Activated effector memory CD4-positive, alpha-beta T cell treated with Interleukin-2 at 50 U/mL for 16 hours (primary cell): ENCODE measurements at regions not wholly inside any gene's neighbourhood (a gene's known extent, or its start where the extent isn't known, plus 50 kb on each side); places are given as distances from the start of the nearest gene placed in this dataset.
"Not testable (repeated sequence)": the region's sequence is repeated elsewhere in the genome, so short reads cannot be mapped to it uniquely, and the experiment has no call there.

Experiments
- DNase-seq: peaks from one replicate; pipeline ENCODE4 v3.0.0-alpha.2; 2020

DNA sequence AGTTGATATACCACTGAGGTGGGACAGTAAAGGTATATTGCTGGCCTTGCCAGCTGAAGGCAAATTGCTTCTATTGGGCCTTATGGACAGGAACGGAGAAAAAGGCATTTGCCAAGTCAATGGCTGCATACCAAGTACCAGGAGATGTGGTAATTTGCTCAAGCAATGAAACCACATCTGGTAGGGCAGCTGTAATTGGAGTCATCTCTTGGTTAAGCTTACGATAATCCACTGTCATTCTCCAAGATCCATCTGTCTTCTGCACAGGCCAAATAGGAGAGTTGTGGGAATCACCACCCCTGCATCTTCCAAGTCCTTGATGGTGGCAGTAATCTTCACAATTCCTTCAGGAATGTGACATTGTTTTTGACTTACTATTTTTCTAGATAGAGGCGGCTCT, 350.7 kb upstream of the ADAMTS5 start:
- not testable (repeated sequence) for DNase-seq

DNA sequence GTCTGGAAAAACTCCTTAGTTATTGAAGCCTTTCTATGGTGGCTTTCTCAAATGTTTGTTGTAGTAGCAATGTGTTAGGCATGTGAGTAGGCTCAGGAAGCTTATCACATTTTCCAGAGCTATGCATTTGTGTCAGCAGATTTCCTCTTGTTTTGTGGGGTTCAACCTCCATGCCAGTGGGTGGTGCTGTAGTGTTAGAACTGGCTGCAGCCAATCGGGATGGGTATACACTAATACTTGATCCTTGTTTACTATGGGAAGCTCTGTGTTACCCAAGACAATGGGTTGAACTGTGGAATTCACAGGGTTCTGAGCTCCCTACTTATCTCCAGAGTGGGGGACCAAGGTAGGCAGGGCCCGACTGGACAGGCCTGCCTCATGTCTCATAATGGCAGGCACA, 348.5 kb upstream of the ADAMTS5 start:
- no peak for DNase-seq

DNA sequence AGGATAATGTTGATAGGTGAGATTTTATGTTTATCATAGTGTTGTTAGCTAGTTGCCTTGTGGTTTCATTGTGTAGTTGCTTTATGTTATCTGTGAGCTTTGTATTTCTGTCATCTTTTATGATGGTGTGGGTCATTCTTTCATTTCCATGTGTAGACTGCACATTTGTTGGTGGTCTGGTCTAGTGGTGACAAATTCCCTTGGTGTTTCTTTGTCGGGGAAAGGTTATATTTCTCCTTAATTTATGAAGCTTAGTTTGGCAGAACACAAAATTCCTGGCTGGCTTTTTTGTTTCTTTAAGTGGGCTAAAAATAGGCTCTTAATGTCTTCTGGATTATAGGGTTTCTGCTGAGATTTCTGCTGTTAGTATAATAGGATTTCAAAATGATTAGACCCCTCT, 347.2 kb upstream of the ADAMTS5 start:
- DNase-seq, result no peak

DNA sequence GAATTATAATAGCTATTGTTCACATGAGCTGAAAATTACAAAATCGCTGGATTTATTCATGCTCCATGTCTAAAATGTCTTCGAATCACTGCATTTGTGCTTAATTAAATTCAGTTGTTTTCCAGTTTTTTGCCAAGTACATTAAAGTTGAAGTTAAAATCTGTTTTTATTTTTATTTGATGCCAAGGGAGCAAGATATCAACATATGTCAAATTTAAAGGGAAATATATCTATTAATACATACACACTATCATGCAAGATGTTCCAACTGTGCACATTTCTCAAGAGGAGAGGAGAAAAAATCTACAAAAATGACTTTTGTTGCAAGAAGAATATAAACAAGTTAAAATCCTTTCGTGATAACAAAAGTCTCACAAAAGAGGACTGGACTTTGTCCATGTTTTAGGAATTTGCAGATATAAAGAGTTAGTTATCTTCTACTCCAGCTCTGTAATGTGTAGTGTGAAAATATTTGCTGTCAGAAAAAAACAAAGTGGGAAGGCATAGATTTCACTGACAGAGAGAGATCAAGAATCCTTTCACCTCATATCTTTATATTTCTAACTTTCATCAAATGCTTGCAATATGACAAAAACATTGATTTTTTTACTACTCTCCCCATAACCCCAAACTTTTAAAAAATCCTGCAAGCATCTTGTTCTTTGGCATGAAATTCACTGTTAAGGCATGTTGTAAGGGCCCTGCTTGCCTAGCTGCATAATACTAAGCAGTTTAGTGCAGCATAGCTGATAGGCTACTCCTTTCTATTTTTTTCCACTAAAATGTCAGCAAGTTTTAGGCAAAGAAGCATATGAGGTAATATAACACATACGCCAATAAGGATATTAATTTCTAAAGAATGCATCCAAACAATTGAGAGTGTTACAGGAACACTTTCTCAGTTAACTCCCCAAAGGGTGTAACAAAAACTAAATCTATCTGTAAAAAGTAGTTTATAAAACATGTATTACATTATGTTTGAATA, 340.2 kb upstream of the ADAMTS5 start:
- no peak for DNase-seq

DNA sequence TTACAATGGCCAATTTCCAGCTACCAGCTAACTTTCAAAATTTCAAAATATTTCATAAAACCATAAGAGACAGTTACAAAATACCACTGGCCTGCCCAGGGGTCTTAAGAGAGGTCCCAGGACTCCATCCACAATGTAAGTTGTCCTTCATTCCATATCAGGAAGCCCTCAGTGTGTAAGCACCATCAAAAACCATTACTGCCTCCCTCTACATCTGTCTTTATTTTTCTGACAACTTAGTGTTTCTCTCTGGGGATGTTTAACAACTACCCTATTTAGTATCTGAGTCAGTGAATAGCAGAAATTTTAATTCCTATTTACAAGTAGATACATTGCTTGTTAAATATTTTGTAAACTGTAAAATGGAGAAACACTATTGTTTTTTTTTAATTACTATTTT, 339.3 kb upstream of the ADAMTS5 start:
- DNase-seq, result no peak

DNA sequence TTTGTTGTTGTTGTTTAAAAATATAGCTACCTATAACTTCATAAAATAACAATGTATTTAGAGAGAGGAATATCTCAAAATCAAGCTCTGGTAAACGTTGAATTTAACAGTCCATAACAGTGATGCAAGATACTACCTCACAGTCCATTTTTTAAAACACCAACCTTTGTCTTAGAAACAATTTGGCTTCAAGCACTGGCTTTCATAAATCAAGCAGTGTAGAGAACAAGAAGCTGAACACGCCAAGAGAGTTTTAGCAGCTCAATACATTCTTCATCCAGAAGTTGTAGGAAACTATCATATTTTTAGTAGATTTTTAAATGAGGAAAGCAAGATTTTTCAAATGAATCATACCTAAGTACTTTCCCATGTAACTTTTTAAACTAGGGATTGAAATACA, 334.3 kb upstream of the ADAMTS5 start:
- DNase-seq, result no peak

DNA sequence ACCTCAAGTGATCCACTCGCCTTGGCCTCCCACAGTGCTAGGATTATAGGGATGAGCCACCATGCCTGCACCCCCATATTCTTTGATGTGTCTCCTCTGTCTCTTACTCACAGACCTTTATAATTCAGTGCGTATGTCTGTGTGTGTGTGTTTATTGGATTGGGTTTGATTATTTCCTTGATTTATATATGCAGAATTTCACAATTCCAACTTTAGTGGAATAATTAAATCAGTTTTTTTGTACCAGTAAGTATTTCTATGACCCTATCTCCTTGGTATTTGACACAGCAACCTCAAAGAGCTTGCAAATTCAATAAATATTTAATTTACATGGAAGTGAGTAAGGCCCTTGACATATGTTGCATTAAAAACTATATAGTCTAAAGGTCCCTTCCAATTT, 333.9 kb upstream of the ADAMTS5 start:
- DNase-seq, result no peak

DNA sequence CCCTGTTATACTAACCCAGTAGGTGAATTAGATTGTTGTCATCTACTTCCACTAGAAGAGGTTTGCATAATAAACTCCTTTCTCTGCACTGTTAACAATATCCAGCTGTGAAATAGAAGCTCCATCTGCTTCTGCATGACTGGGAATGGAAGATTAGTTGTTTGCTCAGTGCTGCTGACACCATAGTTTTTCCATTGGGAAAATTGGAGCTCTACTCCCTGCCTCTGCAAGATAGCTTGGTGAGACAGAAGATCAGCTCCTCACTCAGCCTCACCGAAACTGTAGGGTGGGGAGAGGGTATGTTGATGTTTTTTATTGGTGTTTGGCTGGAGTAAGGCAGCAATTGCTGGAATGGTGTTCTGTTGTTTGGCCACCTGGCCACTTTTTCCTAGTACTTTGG, 331.6 kb upstream of the ADAMTS5 start:
- DNase-seq, result no peak

DNA sequence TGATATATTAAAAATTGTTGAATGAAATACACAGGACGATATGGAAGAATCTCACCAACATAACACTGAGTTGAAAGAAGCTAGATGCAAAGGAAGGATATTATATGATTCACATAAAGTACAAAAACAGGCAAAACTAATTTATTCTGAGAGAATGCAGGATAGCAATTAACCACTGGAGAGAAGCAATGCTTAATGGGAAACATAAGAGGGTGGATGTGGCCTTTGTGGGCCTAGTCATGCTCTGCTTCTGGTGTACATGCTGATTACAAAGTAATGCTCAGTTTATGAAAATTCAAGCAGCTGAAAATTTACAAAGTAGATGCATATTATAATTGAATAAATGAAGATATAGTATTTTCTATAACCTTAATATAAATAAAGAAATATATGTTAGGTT, 326.4 kb upstream of the ADAMTS5 start:
- DNase-seq, result no peak

DNA sequence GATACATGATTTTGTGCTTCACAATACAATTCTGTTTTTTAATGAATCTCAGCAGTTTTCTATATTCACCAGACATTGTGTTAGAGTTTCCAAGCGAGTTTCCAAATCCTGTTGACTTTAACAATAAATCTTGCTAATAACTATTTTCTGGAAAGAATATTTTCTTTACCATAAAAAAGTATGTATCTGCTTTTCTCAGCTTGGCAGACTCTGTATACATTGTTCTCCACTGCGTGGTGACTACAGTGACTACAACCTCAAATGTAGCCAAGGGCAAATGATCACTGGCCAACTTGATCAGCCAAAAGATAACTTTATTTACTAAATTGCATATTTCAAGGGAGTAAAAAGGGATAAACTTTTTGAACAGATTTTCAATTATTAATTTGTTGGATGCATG, 325.9 kb upstream of the ADAMTS5 start:
- no peak for DNase-seq

DNA sequence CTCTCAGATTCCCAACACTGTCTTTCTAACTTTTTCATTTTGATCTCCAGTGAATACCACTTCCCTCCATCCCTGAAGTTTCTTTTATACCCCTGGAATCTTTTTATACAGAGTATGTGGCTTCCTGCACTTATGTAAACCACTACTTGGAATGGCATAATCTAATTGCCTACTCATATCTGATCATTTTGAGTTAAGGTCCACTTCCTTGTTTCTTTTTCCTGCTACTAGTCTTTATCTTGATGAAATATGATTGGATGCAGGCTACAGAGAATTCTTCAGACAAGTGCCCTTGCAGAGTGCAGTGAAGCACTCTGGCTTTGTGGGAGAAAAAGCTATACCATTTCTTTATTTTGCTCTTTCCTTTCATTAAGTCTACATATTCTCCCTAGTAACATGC, 325.3 kb upstream of the ADAMTS5 start:
- no peak for DNase-seq

DNA sequence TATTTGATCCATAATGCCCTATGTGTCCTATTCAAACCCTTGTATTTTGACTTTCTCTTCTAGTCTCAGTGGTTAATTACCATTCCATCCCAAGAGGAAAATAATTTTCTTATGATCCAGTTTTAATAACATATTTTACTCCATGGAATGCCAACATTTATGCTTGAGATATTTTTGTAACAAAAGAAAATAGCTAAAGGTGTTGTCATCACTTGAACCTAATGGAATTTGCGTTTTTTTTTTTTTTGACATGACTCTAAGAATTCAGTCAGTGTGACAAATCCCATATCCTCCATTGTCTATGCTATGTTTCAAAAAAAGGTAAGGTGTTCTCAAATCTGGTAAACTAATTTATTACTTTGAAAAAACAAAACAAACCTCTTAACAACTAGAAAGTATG, 324.1 kb upstream of the ADAMTS5 start:
- DNase-seq, result no peak

DNA sequence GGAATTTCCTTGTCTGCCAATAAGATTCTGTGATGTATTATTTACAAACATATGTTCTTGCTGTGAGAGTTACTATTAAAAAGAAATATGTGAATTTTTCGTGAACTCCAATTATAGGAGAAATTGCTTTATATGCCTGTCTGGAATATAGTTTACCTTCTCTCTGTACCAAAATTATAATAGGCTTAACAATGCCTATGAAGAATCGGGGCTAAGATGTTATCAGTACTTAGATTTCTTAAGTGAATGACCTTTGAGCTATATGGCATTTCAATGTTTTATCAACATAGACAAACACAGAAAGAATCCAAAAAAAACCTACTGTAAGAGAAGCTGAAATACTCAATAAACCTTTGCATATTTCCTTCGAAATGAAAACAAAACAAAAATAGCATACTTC, 323.1 kb upstream of the ADAMTS5 start:
- DNase-seq, result no peak

DNA sequence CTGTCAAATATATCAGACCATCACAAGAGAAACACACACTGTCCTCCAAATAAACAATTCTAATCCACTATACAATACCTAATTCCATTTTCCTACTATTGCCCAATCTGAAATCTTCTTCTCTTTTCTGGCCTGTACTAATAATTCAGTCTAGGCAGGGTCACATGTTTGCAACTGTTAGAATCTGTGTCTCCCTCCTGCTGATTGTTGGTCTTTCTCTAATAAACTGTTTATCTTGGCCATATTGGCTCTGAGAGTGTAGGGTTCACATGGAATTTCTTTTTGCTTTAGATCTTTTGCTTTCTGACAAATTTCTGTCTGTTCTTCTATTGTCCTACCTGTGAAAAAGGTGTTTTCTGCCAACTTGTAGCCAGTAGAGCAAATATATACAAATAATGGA, 319.9 kb upstream of the ADAMTS5 start:
- no peak for DNase-seq

DNA sequence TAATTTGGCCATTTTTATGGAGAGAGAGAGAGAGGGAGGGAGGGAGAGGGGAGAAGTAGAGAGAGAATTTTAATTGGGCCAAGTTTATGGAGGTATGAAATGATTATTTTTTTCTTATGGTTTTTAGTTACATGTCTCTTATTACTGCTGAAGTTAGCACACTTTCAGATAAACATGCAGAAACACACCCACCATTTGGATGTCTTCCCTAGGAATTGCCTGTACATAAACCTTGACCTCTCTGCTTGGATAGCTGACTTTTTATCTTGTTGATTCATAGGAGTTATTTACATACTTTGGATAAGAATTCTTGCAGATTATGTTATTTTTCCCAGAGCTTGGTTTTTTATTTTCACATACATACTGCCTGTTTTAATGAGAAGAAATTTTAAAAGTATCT, 310.2 kb upstream of the ADAMTS5 start:
- DNase-seq, result no peak

DNA sequence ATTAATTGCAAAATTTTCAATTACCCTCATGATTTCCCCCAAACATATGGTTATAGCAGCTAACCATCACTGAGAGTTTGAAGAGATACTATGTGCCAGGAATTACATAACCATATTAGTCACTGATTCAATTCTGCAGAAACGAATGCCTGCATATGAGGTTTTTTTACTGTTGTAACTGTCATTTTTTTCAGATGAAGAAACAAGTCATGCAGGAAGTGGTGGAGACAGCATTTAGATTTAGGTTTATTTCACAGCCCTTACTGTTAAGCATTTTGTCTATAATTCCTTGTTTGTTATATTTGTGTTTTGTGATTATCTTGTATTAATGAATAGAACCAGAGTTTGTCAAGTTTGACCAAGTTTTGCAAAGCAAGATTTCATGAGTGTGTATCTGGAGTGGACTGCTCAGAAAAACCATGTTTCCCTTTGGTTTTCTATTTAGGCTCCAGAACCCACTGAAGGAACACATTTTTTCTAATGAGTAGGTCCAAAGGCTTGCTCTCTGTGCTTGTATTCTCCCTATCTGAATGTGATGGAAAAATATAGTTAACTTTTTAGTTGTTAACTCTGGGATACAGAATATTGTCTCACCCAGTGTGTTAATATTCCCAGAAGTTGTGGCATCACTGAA, 308.5 kb upstream of the ADAMTS5 start:
- no peak for DNase-seq

DNA sequence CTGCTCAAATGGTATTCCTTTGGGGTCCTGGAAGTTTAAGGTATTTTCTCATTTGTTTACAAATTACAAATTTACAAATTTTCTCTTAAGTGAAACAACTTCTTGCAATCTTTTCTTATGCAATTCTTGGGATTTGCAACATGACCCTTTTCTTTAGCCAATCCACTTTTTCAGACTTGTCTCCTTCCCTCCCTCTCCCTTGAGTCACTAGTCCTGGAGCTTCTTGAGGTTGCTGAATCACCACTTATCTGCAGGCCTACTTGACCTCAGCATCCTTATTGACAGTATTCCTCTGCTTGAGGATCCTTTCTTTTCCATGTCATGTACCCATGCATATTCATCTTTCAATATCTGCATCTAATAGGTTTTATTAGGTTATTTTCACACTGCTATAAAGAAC, 302.8 kb upstream of the ADAMTS5 start:
- DNase-seq, result no peak

DNA sequence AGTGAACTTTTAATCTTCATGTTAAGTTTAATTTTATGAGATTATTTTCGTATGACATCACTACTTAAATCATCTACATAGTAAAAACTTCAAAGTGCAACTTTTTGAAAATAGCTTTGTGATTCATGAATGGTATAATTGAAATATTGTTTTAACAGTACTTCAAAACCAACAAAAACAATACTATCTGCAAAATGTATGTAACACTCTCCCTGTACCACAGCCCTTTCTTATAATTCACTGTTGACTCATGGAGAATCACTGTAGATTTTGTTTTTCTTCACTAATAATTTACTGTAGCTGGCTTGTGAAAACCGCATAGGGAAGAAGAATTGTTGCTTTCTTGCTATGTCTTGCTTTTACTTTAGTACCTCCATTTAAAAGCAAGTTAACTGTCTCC, 301.4 kb upstream of the ADAMTS5 start:
- no peak for DNase-seq

DNA sequence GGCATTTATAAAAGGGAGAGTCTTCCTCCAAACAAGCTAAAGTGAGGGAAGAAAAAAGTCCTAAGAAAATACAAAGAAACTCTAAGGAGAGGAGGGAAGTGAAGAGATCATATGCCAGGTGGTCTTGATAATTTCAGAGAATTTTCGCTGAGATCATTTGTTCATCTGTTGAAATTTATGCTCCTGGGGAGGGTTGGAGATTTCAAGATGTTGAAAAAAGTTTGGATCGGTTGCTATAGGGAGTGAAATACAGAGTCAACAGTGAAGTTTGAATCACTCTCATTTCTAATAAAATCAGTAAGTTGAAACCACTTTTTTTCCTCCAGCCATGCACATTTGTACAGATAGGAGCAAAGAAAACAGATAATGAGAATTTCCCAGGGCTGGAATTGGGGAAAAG, 299.1 kb upstream of the ADAMTS5 start:
- no peak for DNase-seq

DNA sequence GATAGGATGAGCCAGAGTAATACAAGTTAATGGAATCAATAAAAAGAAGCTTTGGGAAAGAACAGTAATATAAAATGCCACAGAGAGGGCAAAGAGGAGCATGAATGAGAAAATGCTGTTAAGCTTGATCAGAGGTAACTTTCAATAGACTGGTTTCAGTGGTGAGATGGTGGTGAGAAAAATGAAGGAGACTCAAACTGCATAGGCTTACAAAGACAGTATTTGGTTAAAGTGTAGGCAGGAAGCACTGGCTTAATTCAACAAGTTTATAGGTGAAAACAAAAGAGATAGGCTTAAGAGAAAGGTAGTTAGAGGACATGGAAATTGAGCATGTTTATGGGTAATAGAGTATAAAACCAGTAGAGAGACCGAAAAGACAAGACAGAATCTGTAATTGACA, 298.6 kb upstream of the ADAMTS5 start:
- no peak for DNase-seq

DNA sequence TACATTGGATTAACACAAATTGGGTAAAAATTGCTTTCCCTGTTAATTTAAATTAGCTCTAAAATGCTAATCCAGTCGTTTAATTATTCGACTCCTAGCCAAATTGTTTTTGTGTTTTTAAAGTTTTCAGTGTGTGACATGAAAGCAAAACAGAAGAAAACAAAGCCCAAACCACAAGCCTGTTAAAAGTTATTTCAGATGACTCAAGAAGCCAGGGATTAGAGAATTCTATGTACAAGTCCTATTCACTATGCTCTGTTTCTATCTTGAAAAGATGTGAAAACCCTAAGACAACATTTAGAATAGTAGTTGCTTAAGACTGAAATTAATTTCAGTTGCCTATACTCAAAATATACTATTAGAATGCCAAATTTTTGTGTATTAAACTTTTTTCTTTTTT, 294.8 kb upstream of the ADAMTS5 start:
- DNase-seq, result no peak

DNA sequence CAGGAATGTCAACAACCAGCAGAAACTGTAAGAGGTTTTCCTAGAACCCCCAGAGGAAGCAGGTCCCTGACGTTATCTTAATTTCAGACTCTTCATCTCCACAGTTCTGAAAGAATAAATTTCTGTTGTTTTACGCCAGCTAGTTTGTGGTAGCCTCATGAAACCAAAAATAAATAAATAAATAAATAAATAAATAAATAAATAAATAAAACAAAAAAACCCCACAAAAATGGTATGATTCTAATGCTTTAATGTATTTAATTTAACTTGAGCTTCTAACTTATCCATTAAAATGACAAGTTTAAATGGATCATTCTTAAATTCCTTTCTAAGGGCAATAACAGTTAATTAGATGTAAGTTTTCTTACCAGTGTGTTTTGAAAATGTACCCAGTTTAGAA, 293.8 kb upstream of the ADAMTS5 start:
- DNase-seq, result no peak

DNA sequence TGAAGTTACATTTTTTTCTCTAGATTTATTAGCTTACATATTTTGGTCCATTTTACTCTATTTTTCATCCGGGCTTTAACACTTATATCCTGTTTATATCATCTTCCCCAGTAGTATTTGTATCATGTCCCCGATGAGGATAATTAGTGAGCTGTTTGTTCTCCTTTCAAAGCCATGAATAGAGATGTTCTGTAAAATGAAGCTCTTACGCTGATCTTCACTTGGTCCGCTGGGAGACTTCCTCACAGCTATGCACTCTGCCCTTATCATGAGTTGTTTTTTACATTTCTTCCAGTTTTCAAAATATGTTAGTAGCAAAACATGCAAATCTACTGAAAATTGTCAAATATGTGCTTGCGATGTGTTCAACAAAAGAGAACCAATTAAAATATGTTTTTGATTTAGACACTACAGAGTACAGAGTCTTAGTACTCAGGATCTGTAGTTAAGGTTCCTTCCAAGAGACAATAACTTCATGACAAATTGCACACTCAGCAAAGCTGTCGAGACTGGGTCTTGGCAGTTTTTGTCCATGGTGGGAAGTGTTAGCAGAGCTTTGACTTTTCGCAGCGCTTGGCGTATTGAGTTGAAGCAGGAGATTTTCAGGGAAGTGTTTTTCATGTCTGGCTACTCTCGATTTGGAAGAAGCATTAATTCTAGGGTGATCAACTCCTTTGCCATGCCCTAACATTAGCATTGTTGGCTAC, 292.0 kb upstream of the ADAMTS5 start:
- no peak for DNase-seq
